Neural progenitor cell (in vitro differentiated cells): ENCODE measurements at regions not wholly inside any gene's neighbourhood (a gene's known extent, or its start where the extent isn't known, plus 50 kb on each side); places are given as distances from the start of the nearest gene placed in this dataset.

Source experiments
- EZH2 ChIP-seq: fragments of 200-600 bp; sonication (generic); IDR thresholded peaks from 2 replicates; pipeline ENCODE4 v1.6.1; 2017; ENCODE audit warnings: antibody characterized with exemption, mild to moderate bottlenecking, moderate library complexity
- TF ChIP-seq, protein P1 (sequence below): fragments of 200-600 bp; sonication (generic); IDR thresholded peaks from 2 replicates; pipeline ENCODE4 v1.5.1; 2017; ENCODE audit warnings: antibody characterized with exemption, mild to moderate bottlenecking

DNA sequence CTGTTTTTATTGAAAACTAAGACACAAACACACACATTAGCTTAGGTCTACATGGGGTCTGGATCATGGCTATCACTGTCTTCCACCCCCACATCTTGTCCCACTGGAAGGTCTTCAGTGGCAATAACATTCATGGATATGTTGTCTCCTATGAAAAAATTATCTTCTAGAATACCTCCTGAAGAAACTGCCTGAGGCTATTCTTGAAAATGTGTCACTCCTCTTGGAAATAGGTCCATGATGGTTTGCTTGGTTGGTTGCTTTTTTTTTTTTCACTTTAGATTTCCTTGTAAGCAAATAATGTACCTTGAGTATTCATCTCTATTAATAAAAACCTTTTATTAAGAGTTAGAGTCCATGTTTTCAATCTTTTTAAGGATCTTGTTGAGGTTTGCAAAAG is 195.3 kb upstream of the PDE5A start:
- TF ChIP-seq, protein P1, sequence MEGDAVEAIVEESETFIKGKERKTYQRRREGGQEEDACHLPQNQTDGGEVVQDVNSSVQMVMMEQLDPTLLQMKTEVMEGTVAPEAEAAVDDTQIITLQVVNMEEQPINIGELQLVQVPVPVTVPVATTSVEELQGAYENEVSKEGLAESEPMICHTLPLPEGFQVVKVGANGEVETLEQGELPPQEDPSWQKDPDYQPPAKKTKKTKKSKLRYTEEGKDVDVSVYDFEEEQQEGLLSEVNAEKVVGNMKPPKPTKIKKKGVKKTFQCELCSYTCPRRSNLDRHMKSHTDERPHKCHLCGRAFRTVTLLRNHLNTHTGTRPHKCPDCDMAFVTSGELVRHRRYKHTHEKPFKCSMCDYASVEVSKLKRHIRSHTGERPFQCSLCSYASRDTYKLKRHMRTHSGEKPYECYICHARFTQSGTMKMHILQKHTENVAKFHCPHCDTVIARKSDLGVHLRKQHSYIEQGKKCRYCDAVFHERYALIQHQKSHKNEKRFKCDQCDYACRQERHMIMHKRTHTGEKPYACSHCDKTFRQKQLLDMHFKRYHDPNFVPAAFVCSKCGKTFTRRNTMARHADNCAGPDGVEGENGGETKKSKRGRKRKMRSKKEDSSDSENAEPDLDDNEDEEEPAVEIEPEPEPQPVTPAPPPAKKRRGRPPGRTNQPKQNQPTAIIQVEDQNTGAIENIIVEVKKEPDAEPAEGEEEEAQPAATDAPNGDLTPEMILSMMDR = no peak
- no peak for TF ChIP-seq EZH2
